RWPE2 (cell line): ENCODE measurements at regions not wholly inside any gene's neighbourhood (a gene's known extent, or its start where the extent isn't known, plus 50 kb on each side); places are given as distances from the start of the nearest gene placed in this dataset.

Experiments
- ATAC-seq: fragments of 200-7000 bp; cut with Tn5 transposase; 3 replicates; pipeline ENCODE4 v1.9.1; 2021; ENCODE audit warnings: low read depth
- DNase-seq: peaks from one replicate; pipeline ENCODE4 v3.0.0-alpha.2; 2020; ENCODE audit warnings: low spot score
- H3K27ac ChIP-seq: fragments of 450-650 bp; 2 replicates; pipeline ENCODE4 v1.5.1; 2017; ENCODE audit warnings: mild to moderate bottlenecking; ENCODE audit not compliant: poor library complexity, severe bottlenecking
- H3K27me3 ChIP-seq: fragments of 250-450 bp; sonication (Bioruptor Pico); 2 replicates; pipeline ENCODE4 v1.5.1; 2021; ENCODE audit warnings: mild to moderate bottlenecking, moderate library complexity; ENCODE audit not compliant: insufficient read depth, poor library complexity, severe bottlenecking
- H3K36me3 ChIP-seq: fragments of 250-450 bp; sonication (Bioruptor Pico); 2 replicates; pipeline ENCODE4 v1.5.1; 2020; ENCODE audit warnings: low read depth, mild to moderate bottlenecking, moderate library complexity
- H3K4me1 ChIP-seq: fragments of 250-450 bp; sonication (Bioruptor Pico); 2 replicates; pipeline ENCODE4 v1.5.1; 2021; ENCODE audit warnings: mild to moderate bottlenecking, moderate library complexity; ENCODE audit not compliant: insufficient read depth, poor library complexity, severe bottlenecking
- H3K4me3 ChIP-seq: fragments of 250-450 bp; sonication (Bioruptor Pico); 2 replicates; pipeline ENCODE4 v1.5.1; 2021; ENCODE audit warnings: mild to moderate bottlenecking, moderate library complexity; ENCODE audit not compliant: severe bottlenecking
- H3K9me3 ChIP-seq: fragments of 250-450 bp; sonication (Bioruptor Pico); 2 replicates; pipeline ENCODE4 v1.5.1; 2021; ENCODE audit warnings: mild to moderate bottlenecking, moderate library complexity; ENCODE audit not compliant: severe bottlenecking
- TF ChIP-seq, protein P1 (sequence below): fragments of 450-650 bp; IDR thresholded peaks from one replicate; pipeline ENCODE4 v1.5.1; 2017; ENCODE audit warnings: mild to moderate bottlenecking, moderate library complexity; ENCODE audit not compliant: poor library complexity, severe bottlenecking

- Histone ChIP-seq H3K36me3 (no peaks in the 10 kb centered on the region), H3K9me3 (no peaks in the 10 kb centered on the region), H3K27ac (no peak overlapping the region), H3K4me3 (no peak overlapping the region), H3K4me1 (no peaks in the 10 kb centered on the region), H3K27me3 (no peaks in the 10 kb centered on the region)
- ATAC-seq (no peak), DNase-seq (no peak)
- TF ChIP-seq, protein P1, sequence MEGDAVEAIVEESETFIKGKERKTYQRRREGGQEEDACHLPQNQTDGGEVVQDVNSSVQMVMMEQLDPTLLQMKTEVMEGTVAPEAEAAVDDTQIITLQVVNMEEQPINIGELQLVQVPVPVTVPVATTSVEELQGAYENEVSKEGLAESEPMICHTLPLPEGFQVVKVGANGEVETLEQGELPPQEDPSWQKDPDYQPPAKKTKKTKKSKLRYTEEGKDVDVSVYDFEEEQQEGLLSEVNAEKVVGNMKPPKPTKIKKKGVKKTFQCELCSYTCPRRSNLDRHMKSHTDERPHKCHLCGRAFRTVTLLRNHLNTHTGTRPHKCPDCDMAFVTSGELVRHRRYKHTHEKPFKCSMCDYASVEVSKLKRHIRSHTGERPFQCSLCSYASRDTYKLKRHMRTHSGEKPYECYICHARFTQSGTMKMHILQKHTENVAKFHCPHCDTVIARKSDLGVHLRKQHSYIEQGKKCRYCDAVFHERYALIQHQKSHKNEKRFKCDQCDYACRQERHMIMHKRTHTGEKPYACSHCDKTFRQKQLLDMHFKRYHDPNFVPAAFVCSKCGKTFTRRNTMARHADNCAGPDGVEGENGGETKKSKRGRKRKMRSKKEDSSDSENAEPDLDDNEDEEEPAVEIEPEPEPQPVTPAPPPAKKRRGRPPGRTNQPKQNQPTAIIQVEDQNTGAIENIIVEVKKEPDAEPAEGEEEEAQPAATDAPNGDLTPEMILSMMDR = no peak
Measured at GRCh38 chr5:107782561-107783169, 111.9 kb upstream of the EFNA5 start.

DNA sequence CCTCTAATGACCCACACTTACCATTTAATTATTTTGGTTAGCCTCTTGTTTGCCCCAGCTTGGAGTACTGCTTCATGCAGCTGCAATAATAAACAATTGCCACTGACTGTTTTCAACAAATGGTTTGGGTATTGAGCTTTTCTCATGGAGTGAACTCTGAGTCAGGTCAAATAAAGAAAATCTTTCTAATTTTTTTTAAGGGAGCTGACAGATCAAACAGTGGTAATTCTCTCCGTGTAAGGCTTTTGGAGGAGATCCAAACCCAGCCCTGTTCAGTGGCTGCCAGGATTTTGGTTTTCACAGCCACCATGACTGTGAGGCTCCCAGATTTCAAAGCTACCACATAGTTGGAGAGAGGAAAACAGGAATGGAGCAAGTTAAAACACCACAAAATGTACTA, 110.7 kb upstream of the EFNA5 start:
- H3K36me3 ChIP-seq = no peaks in the 10 kb centered on the region
- H3K9me3 ChIP-seq = no peaks in the 10 kb centered on the region
- no peak overlapping the region for H3K4me3 ChIP-seq
- H3K27ac ChIP-seq = no peak overlapping the region
- TF ChIP-seq, protein P1 = no peak
- ATAC-seq = no peak
- no peaks in the 10 kb centered on the region for H3K27me3 ChIP-seq
- H3K4me1 ChIP-seq = no peaks in the 10 kb centered on the region
- no peak for DNase-seq

DNA sequence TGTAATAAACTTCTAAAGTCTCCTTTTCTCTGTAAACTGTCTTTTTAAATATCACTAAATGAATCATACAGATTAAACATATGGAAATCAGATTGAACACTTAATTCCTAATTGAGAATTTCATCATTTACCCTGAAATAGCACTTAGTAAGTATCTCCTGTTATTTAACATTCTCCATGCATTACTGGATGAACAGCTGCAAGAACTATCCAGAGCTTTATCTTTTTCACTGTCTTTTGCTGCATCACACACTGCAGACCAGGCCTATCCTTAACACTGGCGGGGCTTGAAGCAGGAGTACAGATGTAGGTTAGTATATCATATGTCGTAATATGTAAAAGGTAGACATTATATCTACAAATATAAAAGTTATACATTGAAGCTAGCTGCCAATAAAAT, 108.7 kb upstream of the EFNA5 start:
- H3K9me3 ChIP-seq = no peaks in the 10 kb centered on the region
- no peak overlapping the region for H3K4me3 ChIP-seq
- H3K27ac ChIP-seq = no peak overlapping the region
- DNase-seq (no peak), ATAC-seq (no peak)
- TF ChIP-seq, protein P1 = no peak
- no peaks in the 10 kb centered on the region for H3K27me3 ChIP-seq
- no peaks in the 10 kb centered on the region for H3K4me1 ChIP-seq
- no peaks in the 10 kb centered on the region for H3K36me3 ChIP-seq

- Histone ChIP-seq H3K4me3 (no peak overlapping the region), H3K36me3 (no peaks in the 10 kb centered on the region), H3K9me3 (no peaks in the 10 kb centered on the region), H3K27ac (no peak overlapping the region), H3K27me3 (no peaks in the 10 kb centered on the region), H3K4me1 (no peaks in the 10 kb centered on the region)
- DNase-seq = no peak
- TF ChIP-seq, protein P1 = no peak
- no peak for ATAC-seq
Measured at GRCh38 chr5:107778647-107779046, 107.9 kb upstream of the EFNA5 start.

DNA sequence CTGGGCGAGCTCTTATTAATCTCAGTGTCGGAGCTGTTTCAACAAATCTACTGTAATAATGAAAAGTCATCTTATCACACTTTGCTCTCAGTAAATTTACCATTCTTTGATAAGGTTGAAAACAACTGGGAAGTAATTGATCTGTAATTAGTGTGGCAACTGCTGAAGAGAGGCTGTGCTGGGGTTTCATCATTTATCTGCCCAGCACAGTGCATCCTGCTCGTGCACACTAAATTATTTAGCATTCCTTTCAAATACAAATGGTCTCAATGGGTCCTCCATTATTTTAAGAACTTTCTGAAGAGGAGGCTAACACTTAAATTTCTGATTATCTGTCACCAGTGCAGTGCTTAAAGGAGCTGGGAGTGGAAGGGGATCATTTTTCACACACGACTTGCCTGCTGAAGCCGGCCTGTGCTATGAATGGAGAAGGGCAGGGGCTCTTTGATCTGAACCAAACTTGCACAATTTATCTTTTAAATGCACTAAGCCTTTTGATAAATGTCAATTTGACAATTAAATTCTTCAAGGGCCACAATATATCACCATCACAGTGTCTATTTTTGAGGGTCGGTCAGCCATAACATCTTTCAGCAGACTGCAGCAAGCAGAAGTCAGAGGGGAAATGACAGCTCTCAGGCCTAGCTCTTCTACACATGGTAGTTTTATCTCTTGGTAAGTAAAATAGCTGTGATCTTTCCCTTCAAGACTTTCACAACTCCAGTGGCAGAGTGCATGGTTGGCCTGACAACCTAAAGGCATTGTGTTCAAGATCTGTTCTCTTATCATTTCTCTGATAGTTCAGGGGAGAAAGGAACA, 106.4 kb upstream of the EFNA5 start:
- ATAC-seq (no peak), DNase-seq (no peak)
- Histone ChIP-seq H3K36me3 (no peaks in the 10 kb centered on the region), H3K9me3 (no peaks in the 10 kb centered on the region), H3K27me3 (peaks cover 4% of the 10 kb centered on the region), H3K27ac (no peak overlapping the region), H3K4me3 (no peak overlapping the region), H3K4me1 (no peaks in the 10 kb centered on the region)
- TF ChIP-seq, protein P1 = no peak
